ENCODE measurements at regions not wholly inside any gene's neighbourhood (a gene's known extent, or its start where the extent isn't known, plus 50 kb on each side); places are given as distances from the start of the nearest gene placed in this dataset.

- Histone ChIP-seq H2AFZ (no peak overlapping the region), H3K27ac (no peak overlapping the region), H3F3A (ENCODE audit: insufficient read depth, low read depth) (no peaks in the 10 kb centered on the region), H3K4me1 (replicated peaks; ENCODE audit: insufficient read depth) (no peaks in the 10 kb centered on the region), H3K9me2 (ENCODE audit: insufficient read depth) (no peaks in the 10 kb centered on the region), H3K4me3 (no peak overlapping the region), H3K9me3 (ENCODE audit: insufficient read depth, low read depth) (no peaks in the 10 kb centered on the region), H3K79me2 (ENCODE audit: low read depth) (no peaks in the 10 kb centered on the region), H4K20me1 (ENCODE audit: insufficient read depth) (peaks cover 4% of the 10 kb centered on the region; the same call in 1 of the 2 replicates), H3K4me2 (no peak overlapping the region), H3K36me3 (ENCODE audit: low read depth) (no peaks in the 10 kb centered on the region), H3K27me3 (ENCODE audit: insufficient read depth, low read depth) (peaks cover 91% of the 10 kb centered on the region)
- DNase-seq, result no peak
- no TSS peak for BruUV-seq (replicated peaks)
- ChIA-PET POLR2A (ENCODE audit: unreplicated experiment) (no interaction called here), CTCF (no interaction called here)
- TF ChIP-seq EZH2 (IDR thresholded peaks at IDR 0.05; ENCODE audit: low read depth), result no peak
- no peak for TF ChIP-seq CTCF (conservative IDR thresholded peaks at IDR 0.05)
- intact Hi-C loops (cut with micrococcal nuclease; ENCODE audit: unreplicated experiment), result no loop called here
Measured at GRCh38 chr2:2716771-2717170, 385.7 kb upstream of the MYT1L start.

GRCh38 chr2:2715036-2715818 lies 384.2 kb upstream of the MYT1L start:
- Histone ChIP-seq H3F3A (ENCODE audit: insufficient read depth, low read depth) (no peaks in the 10 kb centered on the region), H3K4me1 (replicated peaks; ENCODE audit: insufficient read depth) (no peaks in the 10 kb centered on the region), H3K79me2 (ENCODE audit: low read depth) (no peaks in the 10 kb centered on the region), H3K27ac (no peak overlapping the region), H2AFZ (no peak overlapping the region), H3K4me3 (no peak overlapping the region), H3K9me3 (ENCODE audit: insufficient read depth, low read depth) (no peaks in the 10 kb centered on the region), H4K20me1 (ENCODE audit: insufficient read depth) (peaks cover 4% of the 10 kb centered on the region; the same call in 1 of the 2 replicates), H3K4me2 (no peak overlapping the region), H3K36me3 (ENCODE audit: low read depth) (no peaks in the 10 kb centered on the region), H3K9me2 (ENCODE audit: insufficient read depth) (no peaks in the 10 kb centered on the region), H3K27me3 (ENCODE audit: insufficient read depth, low read depth) (peaks cover 96% of the 10 kb centered on the region)
- TF ChIP-seq CTCF (conservative IDR thresholded peaks at IDR 0.05) (no peak), EZH2 (IDR thresholded peaks at IDR 0.05; ENCODE audit: low read depth) (no peak)
- intact Hi-C loops (cut with micrococcal nuclease; ENCODE audit: unreplicated experiment), result no loop called here
- no peak for DNase-seq
- CTCF ChIA-PET, result no interaction called here
- POLR2A ChIA-PET (ENCODE audit: unreplicated experiment), result no interaction called here
- no TSS peak for BruUV-seq (replicated peaks)

- Histone ChIP-seq H3K4me2 (no peak overlapping the region), H3K27me3 (ENCODE audit: insufficient read depth, low read depth) (peaks cover 96% of the 10 kb centered on the region), H3K9me3 (ENCODE audit: insufficient read depth, low read depth) (no peaks in the 10 kb centered on the region), H4K20me1 (ENCODE audit: insufficient read depth) (peaks cover 4% of the 10 kb centered on the region; the same call in 1 of the 2 replicates), H3K79me2 (ENCODE audit: low read depth) (no peaks in the 10 kb centered on the region), H3K4me3 (no peak overlapping the region), H3K36me3 (ENCODE audit: low read depth) (no peaks in the 10 kb centered on the region), H2AFZ (no peak overlapping the region), H3K4me1 (replicated peaks; ENCODE audit: insufficient read depth) (no peaks in the 10 kb centered on the region), H3F3A (ENCODE audit: insufficient read depth, low read depth) (no peaks in the 10 kb centered on the region), H3K27ac (no peak overlapping the region), H3K9me2 (ENCODE audit: insufficient read depth) (no peaks in the 10 kb centered on the region)
- POLR2A ChIA-PET (ENCODE audit: unreplicated experiment), result no interaction called here
- DNase-seq, result peak in 1 of 2 experiments; percentile 39
- no peak for TF ChIP-seq CTCF (conservative IDR thresholded peaks at IDR 0.05)
- TF ChIP-seq EZH2 (IDR thresholded peaks at IDR 0.05; ENCODE audit: low read depth), result no peak
- CTCF ChIA-PET, result no interaction called here
- BruUV-seq (replicated peaks), result no TSS peak
- intact Hi-C loops (cut with micrococcal nuclease; ENCODE audit: unreplicated experiment), result no loop called here
Measured at GRCh38 chr2:2714408-2714807, 383.3 kb upstream of the MYT1L start.

Measured in PC-9 (cell line).